Lower leg skin (tissue), 4 donors: ENCODE measurements at regions not wholly inside any gene's neighbourhood (a gene's known extent, or its start where the extent isn't known, plus 50 kb on each side); places are given as distances from the start of the nearest gene placed in this dataset.

ENCODE experiments used
- DNase-seq, 2 donors: peaks; one replicate each; pipeline ENCODE4 v3.0.0-alpha.2; 2019; ENCODE audit warnings: low spot score in 2 of 2
- H3K4me3 ChIP-seq: fragments of 200-600 bp; sonication (generic); 2 replicates; pipeline ENCODE4 v1.5.1; 2017; ENCODE audit warnings: mild to moderate bottlenecking, low read depth; ENCODE audit not compliant: poor library complexity, severe bottlenecking
- CTCF ChIP-seq, 3 donors: fragments of 450-650 bp; IDR thresholded peaks; one replicate each; pipeline ENCODE4 v1.5.1; 2016; ENCODE audit warnings: antibody characterized with exemption in 3 of 3, mild to moderate bottlenecking in 3 of 3, moderate library complexity in 2 of 3
- POLR2A ChIP-seq, 2 donors: fragments of 450-650 bp; IDR thresholded peaks; one replicate each; pipeline ENCODE4 v1.6.1; 2016 to 2017; ENCODE audit warnings: antibody characterized with exemption in 2 of 2, mild to moderate bottlenecking in 1 of 2, moderate library complexity in 1 of 2
- WGBS, 2 donors: methylation state at CpG; one replicate each; pipeline ENCODE4 v1.1.5; 2018; 5-methylcytosine and 5-hydroxymethylcytosine counted together
- intact Hi-C: fragments of 100-400 bp; cut with DNase I; formaldehyde crosslinking; loops from one replicate; pipeline ENCODE4 v1.15.0; 2023; ENCODE audit warnings: low total_unique reads

DNA sequence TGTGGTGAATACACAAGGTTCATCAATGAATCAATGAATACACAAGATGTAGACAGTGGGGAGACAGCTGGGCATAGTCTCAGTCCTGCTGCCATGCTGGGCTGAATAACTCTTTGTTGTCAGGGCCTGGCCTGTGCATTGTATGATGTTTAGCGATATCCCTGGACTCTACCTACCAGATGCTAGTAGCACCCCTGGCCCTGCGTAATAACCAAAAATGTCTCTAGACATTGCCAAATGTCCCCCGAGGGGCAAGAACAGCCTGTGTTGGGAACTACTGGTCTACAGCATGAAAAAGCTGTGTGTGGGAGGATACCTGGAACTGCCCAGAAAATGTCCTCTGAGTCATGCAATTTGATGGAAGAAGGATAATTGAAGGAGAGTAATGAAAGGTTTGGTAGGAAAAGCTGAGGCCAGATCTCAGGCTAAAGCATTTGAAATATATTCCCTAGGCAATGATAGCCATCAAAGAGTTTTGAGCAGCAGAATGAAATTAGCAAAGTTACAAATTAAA lies 128.2 kb downstream of the TMEM30B start:
- TF ChIP-seq CTCF (IDR thresholded peaks at IDR 0.05) (no peak), POLR2A (IDR thresholded peaks at IDR 0.05) (no peak)
- no peak for DNase-seq
- intact Hi-C loops, result no loop called here
- 78 to 82% methylated on average over 3 of the region's 3 CpGs for WGBS, 2 donors
- no peak overlapping the region for H3K4me3 ChIP-seq

DNA sequence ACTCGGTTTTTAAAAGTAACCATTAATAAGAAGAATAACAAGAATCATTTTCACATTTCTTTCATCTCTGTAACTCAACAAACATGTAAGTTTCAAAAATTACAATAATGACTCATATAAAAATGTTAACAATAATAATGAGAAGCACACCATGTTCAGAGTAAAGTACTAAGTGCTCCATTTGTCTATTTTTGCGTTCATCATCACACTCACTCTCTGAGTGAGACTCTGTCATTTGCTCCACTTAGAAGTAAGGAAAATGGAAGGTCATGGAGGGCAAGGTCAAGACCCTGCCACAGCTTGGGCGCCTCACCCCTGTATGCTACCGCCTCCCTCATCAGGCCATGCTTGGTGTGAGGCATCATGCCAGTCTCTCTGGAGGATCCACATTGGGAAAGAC lies 129.9 kb downstream of the TMEM30B start:
- no peak overlapping the region for H3K4me3 ChIP-seq
- 83 to 84% methylated on average over 4 of the region's 4 CpGs for WGBS, 2 donors
- TF ChIP-seq POLR2A (IDR thresholded peaks at IDR 0.05) (no peak), CTCF (IDR thresholded peaks at IDR 0.05) (no peak)
- intact Hi-C loops, result no loop called here
- no peak for DNase-seq

DNA sequence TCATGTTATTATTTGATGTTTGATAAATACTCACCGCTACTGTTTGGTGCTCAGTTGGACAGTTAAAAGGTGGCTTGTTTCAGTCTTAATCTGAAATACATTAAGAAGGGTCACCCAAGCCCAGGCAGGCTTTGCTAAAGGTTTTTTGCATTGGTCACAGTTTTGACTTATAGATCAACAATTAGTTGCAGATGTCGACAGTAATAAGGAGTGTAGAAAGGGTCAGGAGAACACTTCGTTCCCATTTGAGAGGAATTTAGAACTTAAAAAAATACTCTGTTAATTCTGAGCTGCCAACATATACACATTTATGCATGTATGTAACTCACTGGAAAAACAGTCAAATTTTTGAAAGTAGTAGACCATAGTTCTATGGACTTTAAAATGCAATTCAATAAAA lies 130.3 kb downstream of the TMEM30B start:
- no peak for TF ChIP-seq POLR2A (IDR thresholded peaks at IDR 0.05)
- TF ChIP-seq CTCF (IDR thresholded peaks at IDR 0.05), result no peak
- WGBS, 2 donors, result 82 to 83% methylated on average over 3 of the region's 3 CpGs
- no peak for DNase-seq
- intact Hi-C loops, result no loop called here
- H3K4me3 ChIP-seq, result no peak overlapping the region

- TF ChIP-seq CTCF (IDR thresholded peaks at IDR 0.05), result no peak
- TF ChIP-seq POLR2A (IDR thresholded peaks at IDR 0.05), result no peak
- DNase-seq, result no peak
- H3K4me3 ChIP-seq, result no peak overlapping the region
- intact Hi-C loops, result no loop called here
These were observed 131.2 kb downstream of the TMEM30B start for GRCh38 chr14:61149896-61150295.

GRCh38 chr14:61148742-61149350 lies 132.3 kb downstream of the TMEM30B start:
- H3K4me3 ChIP-seq, result no peak overlapping the region
- intact Hi-C loops, result no loop called here
- WGBS, 2 donors, result 98% methylated on average over 4 of the region's 4 CpGs
- no peak for DNase-seq
- no peak for TF ChIP-seq CTCF (IDR thresholded peaks at IDR 0.05)
- no peak for TF ChIP-seq POLR2A (IDR thresholded peaks at IDR 0.05)
